GM12878 (cell line): ENCODE measurements at regions not wholly inside any gene's neighbourhood (a gene's known extent, or its start where the extent isn't known, plus 50 kb on each side); places are given as distances from the start of the nearest gene placed in this dataset.

Experiments
- ATAC-seq: fragments of 200-7000 bp; cut with Tn5 transposase; 3 replicates; pipeline ENCODE4 v1.9.1; 2020; ENCODE audit warnings: mild to moderate bottlenecking, moderate library complexity
- BruUV-seq: library from RNA; stranded (reverse); fragments of 400-500 nt; replicated peaks from 2 replicates; lab custom pipeline; 2021; lab: Mats Ljungman, UMichigan
- CTCF ChIA-PET: fragments of 300-600 bp; sonication (Branson Sonifier 250); formaldehyde crosslinking; extraction: SDS; loops from one replicate; lab custom pipeline; 2021; ENCODE audit warnings: inconsistent platforms; lab: Yijun Ruan, JAX
- POLR2A ChIA-PET: fragments of 350-600 bp; formaldehyde crosslinking; extraction: SDS; loops from one replicate; lab custom pipeline; 2021; ENCODE audit warnings: inconsistent platforms; lab: Charles Lee
- RAD21 ChIA-PET: fragments of 300-600 bp; sonication (Branson Sonifier 250); formaldehyde crosslinking; loops from one replicate; lab custom pipeline; 2023; ENCODE audit warnings: antibody characterized with exemption; ENCODE audit not compliant: unreplicated experiment; lab: Charles Lee
- SMC1A ChIA-PET: fragments of 300-600 bp; sonication (Branson Sonifier 250); formaldehyde crosslinking; loops from one replicate; lab custom pipeline; 2023; ENCODE audit not compliant: unreplicated experiment, uncharacterized antibody; lab: Charles Lee
- DNase-seq: peaks from one replicate; pipeline ENCODE4 v3.0.0-alpha.2; 2011; ENCODE audit warnings: low read depth, low spot score
- FAIRE-seq: peaks from 3 replicates; lab custom pipeline; 2011; peaks lifted over from hg19 to GRCh38; lab: Jason Lieb, UNC
- H2AFZ ChIP-seq: 2 replicates; pipeline ENCODE4 v1.6.0; 2011; ENCODE audit warnings: low read depth, low read length, control low read depth; ENCODE audit not compliant: control insufficient read depth
- H3K27ac ChIP-seq: 2 replicates; pipeline ENCODE4 v1.5.1; 2011; ENCODE audit warnings: control low read depth; ENCODE audit not compliant: control insufficient read depth, insufficient read depth
- H3K27me3 ChIP-seq, 2 experiments: replicated peaks in 1 of 2; 2 replicates each; pipeline versions ENCODE4 v1.6.0 to v1.6.1; 2011; ENCODE audit warnings: low read length in 1 of 2; ENCODE audit not compliant: control insufficient read depth in 2 of 2, insufficient read depth in 2 of 2
- H3K36me3 ChIP-seq, 2 experiments: 2 replicates each; pipeline ENCODE4 v1.5.1; 2011; ENCODE audit warnings: low read length in 1 of 2; ENCODE audit not compliant: control insufficient read depth in 2 of 2, insufficient read depth in 2 of 2
- H3K4me1 ChIP-seq: 2 replicates; pipeline ENCODE4 v1.6.1; 2011; ENCODE audit warnings: mild to moderate bottlenecking, low read length, moderate library complexity, mixed read lengths; ENCODE audit not compliant: control insufficient read depth, insufficient read depth
- H3K4me2 ChIP-seq: 2 replicates; pipeline ENCODE4 v1.6.0; 2011; ENCODE audit warnings: control low read depth; ENCODE audit not compliant: control insufficient read depth, insufficient read depth
- H3K4me3 ChIP-seq: fragments of 200-600 bp; sonication (generic); 2 replicates; pipeline ENCODE4 v1.5.1; 2016
- H3K79me2 ChIP-seq: 2 replicates; pipeline ENCODE4 v1.6.0; 2011; ENCODE audit warnings: low read length; ENCODE audit not compliant: control insufficient read depth, insufficient read depth
- H3K9ac ChIP-seq: 2 replicates; pipeline ENCODE4 v1.8.0; 2011; ENCODE audit warnings: low read length, control low read depth, mixed read lengths; ENCODE audit not compliant: control insufficient read depth, insufficient read depth
- H3K9me3 ChIP-seq: replicated peaks from 3 replicates; pipeline ENCODE4 v1.5.1; 2011; ENCODE audit warnings: mild to moderate bottlenecking, low read length; ENCODE audit not compliant: control insufficient read depth, insufficient read depth
- H4K20me1 ChIP-seq: 2 replicates; pipeline ENCODE4 v1.6.0; 2011; ENCODE audit not compliant: control insufficient read depth, insufficient read depth
- MYB ChIP-seq: fragments of 150-350 bp; IDR thresholded peaks from 2 replicates; pipeline ENCODE4 v1.6.1; 2014; ENCODE audit warnings: mild to moderate bottlenecking, low read depth, low read length, borderline replicate concordance
- PML ChIP-seq: IDR thresholded peaks from 2 replicates; pipeline ENCODE4 v1.6.1; 2012; ENCODE audit warnings: low read length, inconsistent platforms
- POLR2AphosphoS2 ChIP-seq: IDR thresholded peaks from 2 replicates; pipeline ENCODE4 v1.6.1; 2011; ENCODE audit warnings: low read depth, mild to moderate bottlenecking, low read length, improper control_type of control experiment, moderate library complexity
- PRDM15 ChIP-seq: fragments of 450-650 bp; formaldehyde crosslinking; IDR thresholded peaks from 2 replicates; pipeline ENCODE4 v1.4.0; 2020; ENCODE audit warnings: mild to moderate bottlenecking, moderate library complexity
- SMARCA5 ChIP-seq: fragments of 450-650 bp; IDR thresholded peaks from 2 replicates; pipeline ENCODE4 v1.6.1; 2017; ENCODE audit warnings: mild to moderate bottlenecking
- WGBS: methylation state at CpG from one replicate; pipeline ENCODE4 v1.1.6; 2016; ENCODE audit warnings: low lambda C conversion rate; ENCODE audit not compliant: insufficient replicate concordance, insufficient coverage; ENCODE audit errors: missing lambda C conversion rate; 5-methylcytosine and 5-hydroxymethylcytosine counted together
- in situ Hi-C: fragments of 300-500 bp; cut with MboI; formaldehyde crosslinking; loops from 9 replicates; pipeline ENCODE4 v1.14.3; 2018; ENCODE audit warnings: mixed read lengths
- intact Hi-C: fragments of 100-400 bp; cut with micrococcal nuclease; formaldehyde crosslinking; loops from one replicate; pipeline ENCODE4 v1.14.2; 2022; ENCODE audit not compliant: unreplicated experiment

GRCh38 chr6:84897011-84897410 is 132.6 kb upstream of the TBX18 start:
- no peaks in the 10 kb centered on the region for H3K36me3 ChIP-seq
- CTCF ChIA-PET, result no interaction called here
- BruUV-seq, result no TSS peak
- H3K9ac ChIP-seq, result no peak overlapping the region
- in situ Hi-C loops, result no loop called here
- H3K79me2 ChIP-seq, result no peaks in the 10 kb centered on the region
- RAD21 ChIA-PET, result no interaction called here
- H3K9me3 ChIP-seq, result no peaks in the 10 kb centered on the region
- H3K27ac ChIP-seq, result no peak overlapping the region
- H3K4me1 ChIP-seq, result no peaks in the 10 kb centered on the region
- no peak overlapping the region for H3K4me2 ChIP-seq
- H4K20me1 ChIP-seq, result no peaks in the 10 kb centered on the region
- TF ChIP-seq SMARCA5 (no peak), POLR2AphosphoS2 (no peak), MYB (no peak), PML (no peak), PRDM15 (CRISPR knock-in tag) (no peak)
- no peak overlapping the region for H2AFZ ChIP-seq
- FAIRE-seq (no peak), DNase-seq (no peak), ATAC-seq (no peak)
- SMC1A ChIA-PET, result interaction anchor here (0.7 kb wide), 1 partner anchor 57 kb away, joined by 4 read pairs; no protein-coding TSS in a partner anchor
- intact Hi-C loops, result no loop called here
- H3K27me3 ChIP-seq, result no peaks in the 10 kb centered on the region
- WGBS, result 37% methylated on average over 1 of the region's 1 CpG
- POLR2A ChIA-PET, result no interaction called here
- H3K4me3 ChIP-seq, result no peak overlapping the region
